Neural cell (in vitro differentiated cells): ENCODE measurements at regions not wholly inside any gene's neighbourhood (a gene's known extent, or its start where the extent isn't known, plus 50 kb on each side); places are given as distances from the start of the nearest gene placed in this dataset.

Source experiments
- CTCF ChIP-seq: fragments of 450-650 bp; IDR thresholded peaks from 2 replicates; pipeline ENCODE4 v1.5.1; 2014; ENCODE audit warnings: antibody characterized with exemption, mild to moderate bottlenecking, moderate library complexity; ENCODE audit not compliant: poor library complexity, severe bottlenecking
- RAD21 ChIP-seq: fragments of 450-650 bp; conservative IDR thresholded peaks from 2 replicates; pipeline ENCODE4 v1.6.1; 2014; ENCODE audit warnings: antibody characterized with exemption, mild to moderate bottlenecking, moderate library complexity

- TF ChIP-seq RAD21, result no peak
- TF ChIP-seq CTCF, result no peak
Observed at GRCh38 chr20:39277185-39277584, 315.0 kb downstream of the DHX35 start.
